PFSK-1 (cell line): ENCODE measurements at regions not wholly inside any gene's neighbourhood (a gene's known extent, or its start where the extent isn't known, plus 50 kb on each side); places are given as distances from the start of the nearest gene placed in this dataset.

Experiments
- FOXP2 ChIP-seq: optimal IDR thresholded peaks from 2 replicates; pipeline ENCODE3; 2011; ENCODE audit warnings: borderline replicate concordance, control low read depth, inconsistent platforms; ENCODE audit not compliant: insufficient read depth; ENCODE audit errors: extremely low read length, extremely low read depth
- POLR2AphosphoS5 ChIP-seq: IDR thresholded peaks from 2 replicates; pipeline ENCODE4 v1.6.1; 2012; ENCODE audit warnings: low read depth, mild to moderate bottlenecking, control low read depth, low read length, moderate library complexity
- REST ChIP-seq, 2 experiments: IDR thresholded peaks; 2 replicates each; pipeline versions ENCODE4 v1.6.1 to v1.8.0; 2011 to 2012; ENCODE audit warnings: low read depth in 2 of 2, low read length in 2 of 2, control low read depth in 1 of 2, inconsistent platforms in 1 of 2, mild to moderate bottlenecking in 1 of 2, moderate library complexity in 1 of 2; ENCODE audit not compliant: insufficient read depth in 1 of 2
- SIN3A ChIP-seq: IDR thresholded peaks from 2 replicates; pipeline ENCODE4 v1.6.1; 2012; ENCODE audit warnings: mild to moderate bottlenecking, low read length, moderate library complexity, borderline replicate concordance; ENCODE audit not compliant: insufficient read depth
- TAF1 ChIP-seq: IDR thresholded peaks from 2 replicates; pipeline ENCODE4 v1.6.1; 2012; ENCODE audit warnings: low read length, control low read depth, borderline replicate concordance; ENCODE audit not compliant: insufficient read depth

- TF ChIP-seq SIN3A, result no peak
Observed at GRCh38 chr6:132028029-132028428, 76.9 kb upstream of the CCN2 start.

GRCh38 chr6:132025468-132025867 lies 74.3 kb upstream of the CCN2 start:
- no peak for TF ChIP-seq SIN3A
- TF ChIP-seq POLR2AphosphoS5, result no peak
- TF ChIP-seq REST (IDR thresholded peaks at IDR 0.05; ENCODE audit: insufficient read depth in 1 of 2, low read depth in 2 of 2, low read length in 2 of 2), result no peak
- TF ChIP-seq TAF1, result no peak
- no peak for TF ChIP-seq FOXP2

- TF ChIP-seq FOXP2 (no peak), POLR2AphosphoS5 (no peak), REST (IDR thresholded peaks at IDR 0.05; ENCODE audit: insufficient read depth in 1 of 2, low read depth in 2 of 2, low read length in 2 of 2) (no peak), SIN3A (no peak), TAF1 (no peak)
Observed at GRCh38 chr6:132023490-132023889, 72.3 kb upstream of the CCN2 start.

- TF ChIP-seq REST (IDR thresholded peaks at IDR 0.05; ENCODE audit: insufficient read depth in 1 of 2, low read depth in 2 of 2, low read length in 2 of 2) (no peak), POLR2AphosphoS5 (no peak), TAF1 (no peak), FOXP2 (no peak), SIN3A (no peak)
Observed at GRCh38 chr6:132021552-132022375, 70.6 kb upstream of the CCN2 start.

GRCh38 chr6:132020138-132020581 lies 69.0 kb upstream of the CCN2 start:
- no peak for TF ChIP-seq REST (IDR thresholded peaks at IDR 0.05; ENCODE audit: insufficient read depth in 1 of 2, low read depth in 2 of 2, low read length in 2 of 2)
- TF ChIP-seq TAF1, result no peak
